ENCODE measurements at regions not wholly inside any gene's neighbourhood (a gene's known extent, or its start where the extent isn't known, plus 50 kb on each side); places are given as distances from the start of the nearest gene placed in this dataset.

DNA sequence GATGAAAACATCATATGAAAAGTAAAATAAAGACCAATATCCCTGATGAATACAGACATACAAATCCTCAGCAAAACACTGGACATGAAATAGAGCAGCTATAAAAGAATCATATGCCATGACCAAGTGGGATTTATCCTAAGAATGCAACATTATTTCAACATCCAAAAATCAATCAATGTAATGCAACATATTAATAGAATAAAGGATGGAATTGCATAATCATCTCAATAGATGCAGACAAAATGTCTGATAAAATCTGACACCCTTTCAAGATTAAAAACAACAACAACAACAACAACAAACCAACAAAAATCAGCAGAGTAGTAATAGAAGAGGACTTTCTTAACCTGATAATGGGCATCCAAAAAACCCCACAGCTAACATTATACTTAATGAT, 63.8 kb upstream of the IL1R1 start:
- no peaks in the 10 kb centered on the region for H3K9me3 ChIP-seq
- no peaks in the 10 kb centered on the region for H3K36me3 ChIP-seq
- H3K27ac ChIP-seq = no peak overlapping the region
- H3K4me1 ChIP-seq = peaks cover 0 to 9% (median 0%) of the 10 kb centered on the region in 4 donors
- intact Hi-C loops (cut with DNase I) = no loop called here
- H3K27me3 ChIP-seq = no peaks in the 10 kb centered on the region
- H3K4me3 ChIP-seq = no peak overlapping the region
- TF ChIP-seq, protein P1, sequence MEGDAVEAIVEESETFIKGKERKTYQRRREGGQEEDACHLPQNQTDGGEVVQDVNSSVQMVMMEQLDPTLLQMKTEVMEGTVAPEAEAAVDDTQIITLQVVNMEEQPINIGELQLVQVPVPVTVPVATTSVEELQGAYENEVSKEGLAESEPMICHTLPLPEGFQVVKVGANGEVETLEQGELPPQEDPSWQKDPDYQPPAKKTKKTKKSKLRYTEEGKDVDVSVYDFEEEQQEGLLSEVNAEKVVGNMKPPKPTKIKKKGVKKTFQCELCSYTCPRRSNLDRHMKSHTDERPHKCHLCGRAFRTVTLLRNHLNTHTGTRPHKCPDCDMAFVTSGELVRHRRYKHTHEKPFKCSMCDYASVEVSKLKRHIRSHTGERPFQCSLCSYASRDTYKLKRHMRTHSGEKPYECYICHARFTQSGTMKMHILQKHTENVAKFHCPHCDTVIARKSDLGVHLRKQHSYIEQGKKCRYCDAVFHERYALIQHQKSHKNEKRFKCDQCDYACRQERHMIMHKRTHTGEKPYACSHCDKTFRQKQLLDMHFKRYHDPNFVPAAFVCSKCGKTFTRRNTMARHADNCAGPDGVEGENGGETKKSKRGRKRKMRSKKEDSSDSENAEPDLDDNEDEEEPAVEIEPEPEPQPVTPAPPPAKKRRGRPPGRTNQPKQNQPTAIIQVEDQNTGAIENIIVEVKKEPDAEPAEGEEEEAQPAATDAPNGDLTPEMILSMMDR (IDR thresholded peaks at IDR 0.05) = no peak
- TF ChIP-seq POLR2AphosphoS5 (IDR thresholded peaks at IDR 0.05) (no peak), POLR2A (IDR thresholded peaks at IDR 0.05) (no peak), EP300 (IDR thresholded peaks at IDR 0.05) (no peak)
- no peak for DNase-seq

DNA sequence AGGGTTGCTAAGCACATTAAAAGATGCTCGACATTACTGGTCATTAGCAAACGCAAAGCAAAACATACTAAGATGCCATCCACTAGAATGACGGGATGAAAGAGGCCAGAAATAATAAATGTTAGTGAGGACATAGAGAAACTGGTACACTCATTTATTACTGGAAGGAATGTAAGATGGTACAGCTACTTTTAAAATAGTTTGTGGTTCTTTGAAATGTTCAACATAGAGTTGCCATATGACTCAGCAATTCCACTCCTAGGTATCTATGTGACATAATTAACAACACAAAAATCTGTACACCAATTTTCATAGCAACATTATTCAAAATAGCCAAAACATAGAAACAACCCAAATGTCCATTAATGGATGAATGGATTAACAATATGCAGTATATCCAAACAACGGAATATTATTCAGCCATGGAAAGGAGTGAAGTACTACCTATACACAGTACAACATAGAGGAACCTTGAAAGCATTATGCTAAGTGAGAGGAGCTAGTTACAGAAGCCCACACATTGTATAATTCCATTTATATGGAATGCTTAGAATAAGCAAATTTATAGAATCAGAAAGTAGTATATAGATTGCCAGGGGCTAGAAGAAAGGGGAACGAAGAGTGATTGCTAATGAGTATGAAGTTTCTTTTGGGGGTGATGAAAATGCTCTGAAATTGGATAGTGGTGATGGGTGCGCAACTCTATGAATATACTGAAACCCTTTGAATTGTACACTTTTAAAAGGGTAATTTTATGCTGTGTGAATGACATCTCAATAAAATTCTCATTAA, 61.9 kb upstream of the IL1R1 start:
- no peak for TF ChIP-seq EP300 (IDR thresholded peaks at IDR 0.05)
- TF ChIP-seq POLR2AphosphoS5 (IDR thresholded peaks at IDR 0.05) = no peak
- TF ChIP-seq POLR2A (IDR thresholded peaks at IDR 0.05) = no peak
- TF ChIP-seq, protein P1 (IDR thresholded peaks at IDR 0.05) = no peak
- H3K27me3 ChIP-seq = no peaks in the 10 kb centered on the region
- no peaks in the 10 kb centered on the region for H3K36me3 ChIP-seq
- intact Hi-C loops (cut with DNase I) = no loop called here
- 91 to 94% methylated on average over 6 of the region's 6 CpGs for WGBS, 2 donors
- H3K4me1 ChIP-seq = peaks cover 0 to 9% (median 0%) of the 10 kb centered on the region in 4 donors
- H3K4me3 ChIP-seq = no peak overlapping the region
- H3K9me3 ChIP-seq = no peaks in the 10 kb centered on the region
- no peak overlapping the region for H3K27ac ChIP-seq
- no peak for DNase-seq

DNA sequence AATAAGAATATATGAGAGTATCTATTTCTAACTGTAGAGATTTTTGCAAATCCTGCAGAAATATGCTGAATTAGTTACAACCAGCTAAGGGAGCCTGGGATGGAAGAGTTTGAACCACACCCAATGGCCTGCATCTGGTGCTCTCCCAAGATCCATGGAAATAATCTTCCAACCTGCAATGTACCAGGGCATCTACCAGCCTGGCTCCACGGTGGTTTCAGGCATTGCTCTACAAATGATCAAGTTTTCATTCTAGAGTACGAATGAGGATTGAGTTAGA, 61.4 kb upstream of the IL1R1 start:
- Histone ChIP-seq H3K4me3 (no peak overlapping the region), H3K36me3 (no peaks in the 10 kb centered on the region), H3K27ac (no peak overlapping the region), H3K4me1 (peaks cover 0 to 9% (median 0%) of the 10 kb centered on the region in 4 donors), H3K27me3 (no peaks in the 10 kb centered on the region), H3K9me3 (no peaks in the 10 kb centered on the region)
- WGBS, 2 donors = 83% methylated on average over 2 of the region's 2 CpGs
- no peak for DNase-seq
- intact Hi-C loops (cut with DNase I) = no loop called here
- TF ChIP-seq, protein P1 (IDR thresholded peaks at IDR 0.05) = no peak
- TF ChIP-seq POLR2A (IDR thresholded peaks at IDR 0.05) = no peak
- TF ChIP-seq POLR2AphosphoS5 (IDR thresholded peaks at IDR 0.05) = no peak
- no peak for TF ChIP-seq EP300 (IDR thresholded peaks at IDR 0.05)

DNA sequence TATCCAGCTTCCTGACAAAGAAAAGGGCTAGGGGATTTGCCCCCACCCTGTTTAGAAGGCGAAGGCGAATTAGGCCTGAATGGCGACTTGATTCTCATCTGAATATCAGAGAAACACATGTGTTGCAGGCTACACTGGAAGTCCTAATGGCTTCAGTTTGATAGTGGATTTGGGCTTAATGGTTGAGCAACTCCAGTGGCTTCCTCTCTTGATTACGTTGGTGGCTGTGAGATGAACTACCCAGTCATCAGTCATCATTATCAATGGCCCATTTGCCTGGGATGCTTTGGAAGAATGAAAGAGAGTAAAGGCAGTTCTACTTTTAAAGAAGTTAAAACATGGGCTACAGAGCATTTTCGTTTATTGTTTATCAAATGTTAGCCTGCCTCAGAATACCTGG, 60.9 kb upstream of the IL1R1 start:
- H3K9me3 ChIP-seq = no peaks in the 10 kb centered on the region
- intact Hi-C loops (cut with DNase I) = no loop called here
- H3K36me3 ChIP-seq = no peaks in the 10 kb centered on the region
- H3K4me3 ChIP-seq = no peak overlapping the region
- WGBS, 2 donors = 83 to 94% methylated on average over 5 of the region's 5 CpGs
- no peak for DNase-seq
- H3K27ac ChIP-seq = no peak overlapping the region
- TF ChIP-seq EP300 (IDR thresholded peaks at IDR 0.05) (no peak), POLR2A (IDR thresholded peaks at IDR 0.05) (no peak), POLR2AphosphoS5 (IDR thresholded peaks at IDR 0.05) (no peak)
- TF ChIP-seq, protein P1 (IDR thresholded peaks at IDR 0.05) = no peak
- H3K27me3 ChIP-seq = no peaks in the 10 kb centered on the region
- peaks cover 0 to 9% (median 0%) of the 10 kb centered on the region in 4 donors for H3K4me1 ChIP-seq
